H7 (cell line): ENCODE measurements at regions not wholly inside any gene's neighbourhood (a gene's known extent, or its start where the extent isn't known, plus 50 kb on each side); places are given as distances from the start of the nearest gene placed in this dataset.
"Not testable (repeated sequence)": the region's sequence is repeated elsewhere in the genome, so short reads cannot be mapped to it uniquely, and the experiment has no call there.

Source experiments
- DNase-seq: peaks from one replicate; pipeline ENCODE4 v3.0.0; 2012
- H3K27me3 ChIP-seq: 2 replicates; pipeline ENCODE4 v1.6.0; 2011; ENCODE audit warnings: mild to moderate bottlenecking, low read length; ENCODE audit not compliant: control insufficient read depth, insufficient read depth
- H3K36me3 ChIP-seq: replicated peaks from 2 replicates; pipeline ENCODE4 v1.5.1; 2011; ENCODE audit warnings: low read length; ENCODE audit not compliant: control insufficient read depth, insufficient read depth
- H3K4me3 ChIP-seq: 2 replicates; pipeline ENCODE4 v1.5.1; 2011; ENCODE audit warnings: low read depth, mild to moderate bottlenecking, control low read depth, low read length, moderate library complexity; ENCODE audit not compliant: insufficient read depth

- no peak overlapping the region for H3K4me3 ChIP-seq
- H3K36me3 ChIP-seq: no peaks in the 10 kb centered on the region
- peaks cover 3% of the 10 kb centered on the region for H3K27me3 ChIP-seq
- DNase-seq: peak; percentile 13
Measured at GRCh38 chr5:176748967-176749935, 61.1 kb upstream of the UNC5A start.

GRCh38 chr5:176750144-176750543 lies 60.2 kb upstream of the UNC5A start:
- H3K4me3 ChIP-seq: no peak overlapping the region
- H3K36me3 ChIP-seq: no peaks in the 10 kb centered on the region
- DNase-seq: peak; percentile 29
- no peaks in the 10 kb centered on the region for H3K27me3 ChIP-seq

GRCh38 chr5:176754376-176754973 lies 55.9 kb upstream of the UNC5A start:
- Histone ChIP-seq H3K36me3 (no peaks in the 10 kb centered on the region), H3K27me3 (no peaks in the 10 kb centered on the region), H3K4me3 (no peak overlapping the region)
- DNase-seq: no peak

- not testable (repeated sequence) for H3K36me3 ChIP-seq, H3K4me3 ChIP-seq, DNase-seq, H3K27me3 ChIP-seq
Measured at GRCh38 chr5:176755593-176755992, 54.8 kb upstream of the UNC5A start.

- H3K27me3 ChIP-seq, DNase-seq: not testable (repeated sequence)
Measured at GRCh38 chr5:176757569-176757968, 52.8 kb upstream of the UNC5A start.

More at GRCh38 chr5:176757569-176757968, 52.8 kb upstream of the UNC5A start:
- not testable (repeated sequence) for H3K36me3 ChIP-seq, H3K4me3 ChIP-seq
